ENCODE measurements at regions not wholly inside any gene's neighbourhood (a gene's known extent, or its start where the extent isn't known, plus 50 kb on each side); places are given as distances from the start of the nearest gene placed in this dataset.

- peaks cover 4 to 19% of the 10 kb centered on the region in 2 donors for H3K4me1 ChIP-seq
- intact Hi-C loops (cut with DNase I) = loop anchor here (1.0 kb wide), 1 partner anchor 13 kb away; no protein-coding TSS in a partner anchor
- H3K27me3 ChIP-seq = no peaks in the 10 kb centered on the region
- no peak for TF ChIP-seq CTCF (IDR thresholded peaks at IDR 0.05)
- peak overlapping the region; percentile 45 to 73 for H3K27ac ChIP-seq
- H3K9me3 ChIP-seq = no peaks in the 10 kb centered on the region
- H3K36me3 ChIP-seq = no peaks in the 10 kb centered on the region
- no peak overlapping the region for H3K4me3 ChIP-seq
- DNase-seq (ENCODE audit: low spot score in 2 of 2) = peak in 1 of 2 donors; percentile 31
Measured at GRCh38 chr2:240238201-240238600, 97.7 kb upstream of the OTOS start.

GRCh38 chr2:240238786-240239185 is 98.3 kb upstream of the OTOS start:
- no peaks in the 10 kb centered on the region for H3K27me3 ChIP-seq
- peak overlapping the region; percentile 13 to 18 for H3K27ac ChIP-seq
- peaks cover 4 to 15% of the 10 kb centered on the region in 2 donors for H3K4me1 ChIP-seq
- no peak for TF ChIP-seq CTCF (IDR thresholded peaks at IDR 0.05)
- H3K4me3 ChIP-seq = no peak overlapping the region
- no peak for DNase-seq (ENCODE audit: low spot score in 2 of 2)
- intact Hi-C loops (cut with DNase I) = loop anchor here (1.0 kb wide), 1 partner anchor 13 kb away; no protein-coding TSS in a partner anchor
- H3K36me3 ChIP-seq = no peaks in the 10 kb centered on the region
- H3K9me3 ChIP-seq = no peaks in the 10 kb centered on the region

GRCh38 chr2:240239325-240239724 is 98.9 kb upstream of the OTOS start:
- Histone ChIP-seq H3K4me1 (peaks cover 4 to 14% of the 10 kb centered on the region in 2 donors), H3K36me3 (no peaks in the 10 kb centered on the region), H3K9me3 (no peaks in the 10 kb centered on the region), H3K4me3 (no peak overlapping the region), H3K27me3 (no peaks in the 10 kb centered on the region), H3K27ac (no peak overlapping the region)
- TF ChIP-seq CTCF (IDR thresholded peaks at IDR 0.05) = no peak
- peak in 1 of 2 donors; percentile 21 for DNase-seq (ENCODE audit: low spot score in 2 of 2)
- intact Hi-C loops (cut with DNase I) = no loop called here

GRCh38 chr2:240240017-240240734 is 99.7 kb upstream of the OTOS start:
- TF ChIP-seq CTCF (IDR thresholded peaks at IDR 0.05) = no peak
- Histone ChIP-seq H3K27me3 (no peaks in the 10 kb centered on the region), H3K27ac (no peak overlapping the region), H3K9me3 (no peaks in the 10 kb centered on the region), H3K4me1 (peaks cover 4 to 14% of the 10 kb centered on the region in 2 donors), H3K36me3 (no peaks in the 10 kb centered on the region), H3K4me3 (no peak overlapping the region)
- intact Hi-C loops (cut with DNase I) = no loop called here
- DNase-seq (ENCODE audit: low spot score in 2 of 2) = peak in 1 of 2 donors; percentile 35

GRCh38 chr2:240240781-240241180 is 100.3 kb upstream of the OTOS start:
- H3K27me3 ChIP-seq = no peaks in the 10 kb centered on the region
- no peak for TF ChIP-seq CTCF (IDR thresholded peaks at IDR 0.05)
- no peaks in the 10 kb centered on the region for H3K9me3 ChIP-seq
- H3K4me3 ChIP-seq = no peak overlapping the region
- no peaks in the 10 kb centered on the region for H3K36me3 ChIP-seq
- intact Hi-C loops (cut with DNase I) = no loop called here
- no peak for DNase-seq (ENCODE audit: low spot score in 2 of 2)
- peaks cover 4 to 14% of the 10 kb centered on the region in 2 donors for H3K4me1 ChIP-seq
- no peak overlapping the region for H3K27ac ChIP-seq

Data from ascending aorta (tissue), 2 donors.